ENCODE measurements at regions not wholly inside any gene's neighbourhood (a gene's known extent, or its start where the extent isn't known, plus 50 kb on each side); places are given as distances from the start of the nearest gene placed in this dataset.
"Not testable (repeated sequence)": the region's sequence is repeated elsewhere in the genome, so short reads cannot be mapped to it uniquely, and the experiment has no call there.

GRCh38 chr20:7734216-7734615 is 206.0 kb downstream of the HAO1 start:
- DNase-seq, result no peak

GRCh38 chr20:7736336-7736735 is 203.9 kb downstream of the HAO1 start:
- no peak for DNase-seq

- no peak for DNase-seq
Measured at GRCh38 chr20:7741866-7742265, 198.4 kb downstream of the HAO1 start.

GRCh38 chr20:7742479-7742878 is 197.8 kb downstream of the HAO1 start:
- DNase-seq, result no peak

- DNase-seq, result no peak
Measured at GRCh38 chr20:7744411-7744810, 195.8 kb downstream of the HAO1 start.

GRCh38 chr20:7748624-7749023 is 191.6 kb downstream of the HAO1 start:
- DNase-seq, result no peak

GRCh38 chr20:7754102-7754501 is 186.2 kb downstream of the HAO1 start:
- DNase-seq, result no peak

- no peak for DNase-seq
Measured at GRCh38 chr20:7758406-7758805, 181.9 kb downstream of the HAO1 start.

GRCh38 chr20:7760247-7761031 is 179.8 kb downstream of the HAO1 start:
- DNase-seq, result no peak

- DNase-seq, result no peak
Measured at GRCh38 chr20:7765221-7765620, 175.0 kb downstream of the HAO1 start.

GRCh38 chr20:7770046-7770445 is 170.2 kb downstream of the HAO1 start:
- DNase-seq, result peak; percentile 98

- peak; percentile 100 for DNase-seq
Measured at GRCh38 chr20:7770578-7770977, 169.7 kb downstream of the HAO1 start.

- no peak for DNase-seq
Measured at GRCh38 chr20:7772371-7772770, 167.9 kb downstream of the HAO1 start.

- no peak for DNase-seq
Measured at GRCh38 chr20:7773511-7773910, 166.7 kb downstream of the HAO1 start.

GRCh38 chr20:7775072-7775471 is 165.2 kb downstream of the HAO1 start:
- no peak for DNase-seq

- no peak for DNase-seq
Measured at GRCh38 chr20:7776148-7776547, 164.1 kb downstream of the HAO1 start.

GRCh38 chr20:7790189-7790588 is 150.1 kb downstream of the HAO1 start:
- DNase-seq, result no peak

- DNase-seq, result no peak
Measured at GRCh38 chr20:7792150-7792869, 147.9 kb downstream of the HAO1 start.

GRCh38 chr20:7798176-7798575 is 142.1 kb downstream of the HAO1 start:
- no peak for DNase-seq

GRCh38 chr20:7799862-7800261 is 140.4 kb downstream of the HAO1 start:
- no peak for DNase-seq

- not testable (repeated sequence) for DNase-seq
Measured at GRCh38 chr20:7803411-7804151, 136.7 kb downstream of the HAO1 start.

GRCh38 chr20:7806831-7807230 is 133.4 kb downstream of the HAO1 start:
- no peak for DNase-seq

GRCh38 chr20:7817286-7817685 is 123.0 kb downstream of the HAO1 start:
- DNase-seq, result no peak

- DNase-seq, result no peak
Measured at GRCh38 chr20:7818477-7818876, 121.8 kb downstream of the HAO1 start.

All from NCI-H748 treated with DMSO at 0.1 percent for 48 hours (cell line).